Gastrocnemius medialis (tissue), 4 donors: ENCODE measurements at regions not wholly inside any gene's neighbourhood (a gene's known extent, or its start where the extent isn't known, plus 50 kb on each side); places are given as distances from the start of the nearest gene placed in this dataset.
"Not testable (repeated sequence)": the region's sequence is repeated elsewhere in the genome, so short reads cannot be mapped to it uniquely, and the experiment has no call there.

ENCODE experiments used
- ATAC-seq, 2 donors: fragments of 150-250 bp; one replicate each; pipeline ENCODE4 v1.9.1; 2016
- DNase-seq, 2 donors: peaks; one replicate each; pipeline ENCODE4 v3.0.0-alpha.2; 2019
- H3K27ac ChIP-seq, 4 donors: fragments of 200-600 bp; sonication (generic); 1 replicate in 1 of 4; 2 replicates in 3 of 4; pipeline ENCODE4 v1.5.1; 2016 to 2018; ENCODE audit warnings: mild to moderate bottlenecking in 2 of 4, moderate library complexity in 1 of 4
- H3K27me3 ChIP-seq, 3 donors: fragments of 200-600 bp; sonication (generic) in 2 of 3; 1 replicate in 1 of 3; 2 replicates in 2 of 3; pipeline versions ENCODE4 v1.5.1 to v1.6.0; 2016 to 2019; ENCODE audit warnings: mild to moderate bottlenecking in 1 of 3, moderate library complexity in 1 of 3
- H3K36me3 ChIP-seq, 2 donors: fragments of 200-600 bp; sonication (generic) in 1 of 2; one replicate each; pipeline ENCODE4 v1.5.1; 2017 to 2018
- H3K4me1 ChIP-seq, 2 donors: fragments of 200-600 bp; sonication (generic) in 1 of 2; one replicate each; pipeline ENCODE4 v1.5.1; 2016 to 2017; ENCODE audit warnings: mild to moderate bottlenecking in 2 of 2
- H3K4me3 ChIP-seq, 4 donors: fragments of 200-600 bp; sonication (generic) in 3 of 4; 1 replicate in 1 of 4; 2 replicates in 3 of 4; pipeline ENCODE4 v1.5.1; 2016 to 2019; ENCODE audit warnings: mild to moderate bottlenecking in 2 of 4
- H3K9me3 ChIP-seq, 3 donors: fragments of 200-600 bp; sonication (generic) in 2 of 3; 1 replicate in 1 of 3; 2 replicates in 2 of 3; pipeline ENCODE4 v1.5.1; 2016 to 2019
- in situ Hi-C, 4 donors: fragments of 200-750 bp; cut with MboI; loops; one replicate each; pipeline versions ENCODE4 v1.15.0 to v1.8.0; 2017; ENCODE audit warnings: low sequenced_read_pairs in 4 of 4
- intact Hi-C: fragments of 100-400 bp; cut with DNase I; formaldehyde crosslinking; loops from one replicate; pipeline ENCODE4 v1.15.1; 2023; ENCODE audit warnings: low total_unique reads

- peak in 1 of 2 donors; percentile 21 for ATAC-seq
- H3K4me1 ChIP-seq, H3K9me3 ChIP-seq, DNase-seq, H3K4me3 ChIP-seq, in situ Hi-C loops, H3K36me3 ChIP-seq, intact Hi-C loops, H3K27ac ChIP-seq, H3K27me3 ChIP-seq: not testable (repeated sequence)
Observed at GRCh38 chr21:10346933-10347615, 174.3 kb upstream of the TPTE start.

GRCh38 chr21:10347675-10348074, 173.7 kb upstream of the TPTE start:
- H3K4me1 ChIP-seq, in situ Hi-C loops, H3K27me3 ChIP-seq, H3K4me3 ChIP-seq, H3K27ac ChIP-seq, ATAC-seq, intact Hi-C loops, DNase-seq, H3K9me3 ChIP-seq, H3K36me3 ChIP-seq: not testable (repeated sequence)

GRCh38 chr21:10348150-10348549, 173.2 kb upstream of the TPTE start:
- DNase-seq, H3K4me1 ChIP-seq, ATAC-seq, in situ Hi-C loops, H3K4me3 ChIP-seq, H3K27ac ChIP-seq, H3K9me3 ChIP-seq, H3K27me3 ChIP-seq, H3K36me3 ChIP-seq, intact Hi-C loops: not testable (repeated sequence)

GRCh38 chr21:10354851-10355578, 166.4 kb upstream of the TPTE start:
- not testable (repeated sequence) for H3K4me3 ChIP-seq

DNA sequence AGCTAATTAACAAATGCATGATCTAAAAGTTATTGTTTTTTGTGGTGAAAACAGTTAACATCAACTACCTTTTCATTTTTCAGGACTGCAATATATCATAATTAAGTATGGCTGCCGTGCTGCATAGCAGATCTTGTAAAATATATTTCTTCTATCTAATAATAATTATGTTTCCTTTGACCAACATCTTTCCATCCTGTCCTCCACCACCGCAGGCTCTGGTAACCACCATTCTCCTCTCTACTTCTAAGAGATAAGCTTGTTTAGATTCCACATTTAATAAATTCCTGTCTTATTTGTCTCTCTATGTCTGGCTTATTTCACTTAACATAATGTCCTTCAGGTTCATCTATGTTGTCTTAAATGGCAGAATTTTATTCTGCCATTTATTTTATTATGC, 162.3 kb upstream of the TPTE start:
- not testable (repeated sequence) for H3K9me3 ChIP-seq

More at GRCh38 chr21:10354851-10355578, 166.4 kb upstream of the TPTE start:
- H3K4me1 ChIP-seq, in situ Hi-C loops, H3K27ac ChIP-seq, H3K27me3 ChIP-seq, H3K9me3 ChIP-seq, DNase-seq, H3K36me3 ChIP-seq, ATAC-seq, intact Hi-C loops: not testable (repeated sequence)

DNA sequence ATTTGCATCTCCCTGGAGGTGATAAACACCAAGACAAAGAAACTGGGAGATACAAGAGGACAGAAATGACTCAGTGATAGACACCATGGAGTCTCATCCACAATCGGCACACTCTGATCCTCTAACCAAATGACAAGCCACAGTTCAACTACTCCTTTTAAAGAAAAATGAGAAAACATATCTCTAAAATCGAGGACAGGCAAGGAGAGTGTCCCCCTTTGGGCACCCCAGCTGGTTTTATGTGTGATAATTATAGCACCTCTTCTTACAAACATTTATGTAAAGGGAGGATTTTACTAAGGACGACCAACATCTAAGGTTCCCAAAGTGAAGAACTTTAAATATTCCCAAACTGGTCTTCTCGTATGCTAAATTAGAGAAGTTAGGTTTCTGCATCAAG, 161.5 kb upstream of the TPTE start:
- intact Hi-C loops, ATAC-seq, DNase-seq, H3K27ac ChIP-seq, H3K27me3 ChIP-seq, H3K9me3 ChIP-seq, H3K36me3 ChIP-seq, in situ Hi-C loops, H3K4me1 ChIP-seq, H3K4me3 ChIP-seq: not testable (repeated sequence)

More for the DNA sequence above, 162.3 kb upstream of the TPTE start:
- H3K27me3 ChIP-seq, H3K27ac ChIP-seq, H3K4me1 ChIP-seq, in situ Hi-C loops, intact Hi-C loops, H3K36me3 ChIP-seq, H3K4me3 ChIP-seq, DNase-seq, ATAC-seq: not testable (repeated sequence)

- H3K9me3 ChIP-seq, H3K4me1 ChIP-seq, DNase-seq, ATAC-seq, in situ Hi-C loops, H3K27me3 ChIP-seq, intact Hi-C loops, H3K4me3 ChIP-seq, H3K27ac ChIP-seq, H3K36me3 ChIP-seq: not testable (repeated sequence)
Observed at GRCh38 chr21:10361214-10361736, 160.1 kb upstream of the TPTE start.

DNA sequence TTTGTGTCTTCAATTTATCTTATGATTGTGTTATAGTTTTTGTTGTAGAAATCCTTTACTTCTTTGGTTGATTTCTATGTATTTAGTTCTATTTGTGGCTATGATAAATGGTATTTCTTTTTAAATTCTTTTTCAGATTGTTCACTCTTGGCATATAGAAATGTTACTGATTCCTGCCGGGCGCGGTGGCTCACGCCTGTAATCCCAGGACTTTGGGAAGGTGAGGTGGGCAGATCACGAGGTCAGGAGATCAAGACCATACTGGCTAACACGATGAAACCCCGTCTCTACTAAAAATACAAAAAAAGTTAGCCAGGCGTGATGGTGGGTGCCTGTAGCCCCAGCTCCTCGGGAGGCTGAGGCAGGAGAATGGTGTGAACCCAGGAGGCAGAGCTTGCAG, 158.6 kb upstream of the TPTE start:
- in situ Hi-C loops, DNase-seq: not testable (repeated sequence)

DNA sequence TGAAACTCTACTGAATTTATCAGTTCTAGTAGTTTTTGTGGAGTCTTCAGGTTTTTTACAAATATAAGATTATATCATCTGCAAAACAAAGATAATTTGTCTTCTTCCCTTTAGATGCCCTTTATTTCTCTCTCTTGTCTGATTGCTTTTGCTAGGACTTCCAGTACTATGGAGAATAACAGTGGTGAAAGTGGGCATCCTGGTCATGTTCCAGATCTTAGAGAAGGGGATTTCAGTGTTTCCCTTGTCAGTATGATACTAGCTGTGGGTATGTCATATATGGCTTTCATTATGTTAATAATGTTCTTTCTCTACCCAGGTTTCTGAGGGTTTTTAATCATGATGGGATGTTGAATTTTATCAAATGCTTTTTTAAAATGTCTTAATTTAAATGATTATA, 158.1 kb upstream of the TPTE start:
- in situ Hi-C loops, H3K27ac ChIP-seq, H3K4me3 ChIP-seq, H3K36me3 ChIP-seq, H3K9me3 ChIP-seq, H3K27me3 ChIP-seq, ATAC-seq, H3K4me1 ChIP-seq, DNase-seq, intact Hi-C loops: not testable (repeated sequence)

More for the DNA sequence above, 158.6 kb upstream of the TPTE start:
- intact Hi-C loops, H3K27me3 ChIP-seq, H3K27ac ChIP-seq, H3K4me1 ChIP-seq, H3K4me3 ChIP-seq, ATAC-seq, H3K9me3 ChIP-seq, H3K36me3 ChIP-seq: not testable (repeated sequence)

DNA sequence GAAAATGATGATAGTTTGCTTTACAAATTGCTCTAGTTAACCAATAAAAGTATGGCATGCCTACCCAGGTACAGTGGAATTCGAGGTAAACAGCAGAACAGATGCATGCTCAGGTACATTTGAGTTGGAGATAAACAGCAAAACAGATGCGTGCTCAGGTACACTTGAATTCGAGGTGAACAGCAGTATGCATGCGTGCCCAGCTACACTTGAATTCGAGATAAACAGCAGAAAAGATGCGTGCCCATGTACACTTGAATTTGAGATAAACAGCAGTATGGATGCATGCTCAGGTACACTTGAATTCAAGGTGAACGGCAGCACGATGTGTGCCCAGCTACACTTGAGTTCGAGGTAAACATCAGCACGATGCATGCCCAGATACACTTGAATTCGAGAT, 155.2 kb upstream of the TPTE start:
- H3K4me1 ChIP-seq, H3K27ac ChIP-seq, in situ Hi-C loops, ATAC-seq, DNase-seq, H3K4me3 ChIP-seq, H3K36me3 ChIP-seq, H3K27me3 ChIP-seq, intact Hi-C loops, H3K9me3 ChIP-seq: not testable (repeated sequence)

GRCh38 chr21:10367586-10367985, 153.8 kb upstream of the TPTE start:
- DNase-seq, ATAC-seq, in situ Hi-C loops, intact Hi-C loops, H3K9me3 ChIP-seq, H3K27me3 ChIP-seq, H3K4me3 ChIP-seq, H3K36me3 ChIP-seq, H3K27ac ChIP-seq, H3K4me1 ChIP-seq: not testable (repeated sequence)

DNA sequence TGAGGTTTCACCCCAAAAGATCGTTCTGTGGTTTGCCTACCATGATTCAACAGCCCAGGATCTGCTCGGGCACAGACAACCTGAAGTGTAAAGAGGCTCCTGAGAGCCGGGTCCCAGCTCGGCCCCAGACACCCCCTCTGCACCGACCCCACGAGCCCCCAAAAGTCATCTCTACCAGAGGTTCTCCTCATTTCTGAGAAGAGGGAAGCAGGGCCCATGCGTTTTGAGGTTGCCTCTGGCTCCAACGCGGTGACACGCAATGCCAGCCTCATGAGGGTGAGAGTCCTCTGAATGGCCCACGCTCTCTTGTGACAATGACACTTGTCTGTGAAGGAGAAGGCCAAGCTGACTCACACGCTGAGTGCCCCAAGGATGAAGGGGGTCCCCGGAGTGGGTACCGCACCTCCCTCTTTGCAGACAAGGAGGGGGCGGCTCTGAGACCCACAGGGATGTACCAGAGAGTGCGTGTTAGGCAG, 153.0 kb upstream of the TPTE start:
- H3K4me1 ChIP-seq, H3K36me3 ChIP-seq, in situ Hi-C loops, intact Hi-C loops, H3K27me3 ChIP-seq, H3K4me3 ChIP-seq, H3K27ac ChIP-seq, H3K9me3 ChIP-seq: not testable (repeated sequence)
- DNase-seq = peak in 1 of 2 donors; percentile 28
- peak in 1 of 2 donors; percentile 16 for ATAC-seq
